HG02759 (cell line): ENCODE measurements at regions not wholly inside any gene's neighbourhood (a gene's known extent, or its start where the extent isn't known, plus 50 kb on each side); places are given as distances from the start of the nearest gene placed in this dataset.
"Not testable (repeated sequence)": the region's sequence is repeated elsewhere in the genome, so short reads cannot be mapped to it uniquely, and the experiment has no call there.

ENCODE experiments used
- ATAC-seq: cut with Tn5 transposase; IDR thresholded peaks from one replicate; pipeline ENCODE4 v1.9.1; 2021; ENCODE audit warnings: mild to moderate bottlenecking, moderate library complexity; ENCODE audit not compliant: unreplicated experiment

- no peak for ATAC-seq
These were observed 50.5 kb upstream of the GRIN2A start for GRCh38 chr16:10232757-10233156.

GRCh38 chr16:10239640-10240039, 57.4 kb upstream of the GRIN2A start:
- ATAC-seq = no peak

- ATAC-seq = no peak
These were observed 58.8 kb upstream of the GRIN2A start for GRCh38 chr16:10240854-10241613.

- no peak for ATAC-seq
These were observed 59.9 kb upstream of the GRIN2A start for GRCh38 chr16:10242097-10242496.

GRCh38 chr16:10242916-10243315, 60.7 kb upstream of the GRIN2A start:
- ATAC-seq = no peak

- ATAC-seq = no peak
These were observed 62.8 kb upstream of the GRIN2A start for GRCh38 chr16:10245002-10245401.

GRCh38 chr16:10250137-10250828, 68.1 kb upstream of the GRIN2A start:
- ATAC-seq = no peak

GRCh38 chr16:10252155-10252554, 69.9 kb upstream of the GRIN2A start:
- no peak for ATAC-seq

GRCh38 chr16:10253409-10253808, 71.2 kb upstream of the GRIN2A start:
- ATAC-seq = no peak

GRCh38 chr16:10255728-10256127, 73.5 kb upstream of the GRIN2A start:
- ATAC-seq = no peak

GRCh38 chr16:10256784-10257641, 74.8 kb upstream of the GRIN2A start:
- ATAC-seq = peak; percentile 51

GRCh38 chr16:10257642-10258251, 75.5 kb upstream of the GRIN2A start:
- not testable (repeated sequence) for ATAC-seq

- not testable (repeated sequence) for ATAC-seq
These were observed 76.8 kb upstream of the GRIN2A start for GRCh38 chr16:10258930-10259603.

GRCh38 chr16:10261077-10261476, 78.8 kb upstream of the GRIN2A start:
- ATAC-seq = no peak

GRCh38 chr16:10261526-10261925, 79.3 kb upstream of the GRIN2A start:
- not testable (repeated sequence) for ATAC-seq

GRCh38 chr16:10262377-10263132, 80.3 kb upstream of the GRIN2A start:
- ATAC-seq = no peak

GRCh38 chr16:10265770-10266615, 83.8 kb upstream of the GRIN2A start:
- ATAC-seq = no peak

GRCh38 chr16:10266809-10267208, 84.6 kb upstream of the GRIN2A start:
- peak; percentile 74 for ATAC-seq

GRCh38 chr16:10269632-10270031, 87.4 kb upstream of the GRIN2A start:
- ATAC-seq = no peak
